Fibroblast of skin of back (primary cell): ENCODE measurements at regions not wholly inside any gene's neighbourhood (a gene's known extent, or its start where the extent isn't known, plus 50 kb on each side); places are given as distances from the start of the nearest gene placed in this dataset.

Experiments used
- DNase-seq: peaks from one replicate; pipeline ENCODE4 v3.0.0-alpha.2; 2013

GRCh38 chr2:71935262-71935848 is 212.3 kb downstream of the CYP26B1 start:
- DNase-seq, result peak; percentile 78

- DNase-seq, result peak; percentile 48
Observed at GRCh38 chr2:71934595-71935261, 212.9 kb downstream of the CYP26B1 start.

- no peak for DNase-seq
Observed at GRCh38 chr2:71934320-71934593, 213.4 kb downstream of the CYP26B1 start.

GRCh38 chr2:71933467-71934319 is 214.0 kb downstream of the CYP26B1 start:
- DNase-seq, result peak; percentile 53

DNA sequence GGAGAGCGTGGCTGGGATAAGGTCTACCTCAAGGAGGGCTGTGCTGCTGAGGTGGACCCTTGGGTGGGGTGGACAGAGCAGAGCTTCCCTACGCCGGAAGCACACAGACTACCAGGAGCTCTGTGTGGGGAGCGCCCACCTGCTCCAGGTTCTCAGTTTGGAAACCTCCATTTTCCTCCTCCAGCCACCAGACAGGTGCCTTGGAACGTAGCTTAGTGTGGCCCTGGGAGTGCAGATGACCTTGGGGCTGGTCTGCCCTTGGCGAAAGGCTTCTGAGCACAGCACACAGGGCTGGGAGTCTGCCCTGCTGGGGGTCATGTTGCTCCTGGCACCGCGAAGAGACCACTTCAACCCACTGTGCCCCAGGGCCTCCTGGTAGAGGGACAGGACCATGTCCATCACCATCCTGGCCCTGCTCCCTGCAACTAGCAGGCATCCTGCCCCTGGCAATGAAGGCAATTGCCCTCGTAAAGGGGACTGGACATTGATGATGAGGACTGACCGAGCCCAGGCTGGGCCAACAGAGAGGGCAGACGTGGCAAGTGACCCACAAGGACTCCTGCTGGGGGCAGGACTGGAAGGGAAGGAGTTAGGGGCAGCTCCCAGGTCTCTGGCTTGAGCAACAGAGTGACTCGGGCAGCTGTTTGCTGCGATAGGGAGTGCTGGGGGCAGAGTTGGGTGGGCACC is 214.7 kb downstream of the CYP26B1 start:
- no peak for DNase-seq

DNA sequence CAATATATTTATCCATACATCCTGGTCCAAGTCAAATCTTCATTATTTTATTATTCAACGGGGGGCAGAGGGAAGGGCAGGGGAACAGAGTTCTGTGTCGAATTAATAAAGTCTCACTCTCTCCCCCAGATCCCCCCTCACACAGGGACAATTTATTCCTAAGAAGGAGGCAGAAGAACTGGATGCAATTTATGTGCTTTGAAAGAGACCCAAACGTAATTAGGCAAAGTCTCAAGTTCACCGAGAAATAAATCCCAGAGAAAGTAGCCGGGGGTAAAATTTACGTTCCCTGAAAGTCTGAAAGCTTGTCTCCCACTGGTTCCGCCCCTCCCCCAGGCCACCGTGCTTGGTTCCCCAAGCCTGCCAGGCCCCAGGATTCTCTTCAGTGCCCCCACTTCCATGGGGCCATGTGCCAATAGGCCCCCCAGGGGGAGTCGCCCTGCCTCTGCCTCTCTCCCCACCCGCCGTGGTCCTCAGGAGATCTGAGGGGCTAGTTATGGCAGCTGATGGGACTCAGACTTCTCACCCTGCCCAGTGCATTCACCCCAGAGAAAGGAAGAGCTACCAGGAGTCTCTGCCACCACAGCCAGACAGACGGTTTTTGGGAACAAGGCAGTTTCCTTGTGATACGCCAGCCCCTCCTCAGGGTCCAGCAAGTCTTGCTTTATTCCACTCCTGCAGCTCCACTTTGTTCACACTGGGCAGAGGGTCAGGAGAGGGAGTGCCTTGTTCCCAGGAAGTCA is 215.5 kb downstream of the CYP26B1 start:
- DNase-seq, result no peak

DNA sequence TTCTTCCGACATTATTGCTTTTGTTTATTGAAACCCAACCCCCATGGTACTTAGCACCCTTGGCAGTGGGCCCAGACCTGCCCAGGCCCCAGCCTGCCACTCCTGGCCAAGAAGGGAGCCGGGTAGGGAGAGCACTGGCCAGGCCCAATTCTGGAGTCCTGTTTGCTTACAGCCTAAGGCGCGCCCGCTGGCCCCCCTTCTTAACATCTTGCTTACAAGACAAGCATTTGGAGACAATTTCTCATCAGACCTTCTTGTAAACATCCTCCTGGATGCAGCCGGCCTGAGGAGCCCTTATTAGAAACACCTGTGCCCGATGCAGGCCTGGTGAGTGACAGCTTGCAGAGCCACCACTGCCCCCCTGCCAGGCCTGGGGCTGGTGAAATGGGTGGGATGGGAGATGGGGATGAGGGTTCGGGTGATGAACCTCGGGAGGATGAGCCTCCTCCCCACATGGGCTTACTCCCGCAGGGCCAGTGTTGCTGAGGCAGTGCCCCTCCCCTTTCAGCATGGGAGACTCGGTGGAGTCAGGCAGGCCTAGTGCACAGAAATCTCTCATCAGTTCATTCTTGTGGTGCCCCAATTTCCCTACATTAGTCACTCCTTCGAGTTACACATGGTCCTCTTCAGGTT is 217.5 kb downstream of the CYP26B1 start:
- peak; percentile 34 for DNase-seq

DNA sequence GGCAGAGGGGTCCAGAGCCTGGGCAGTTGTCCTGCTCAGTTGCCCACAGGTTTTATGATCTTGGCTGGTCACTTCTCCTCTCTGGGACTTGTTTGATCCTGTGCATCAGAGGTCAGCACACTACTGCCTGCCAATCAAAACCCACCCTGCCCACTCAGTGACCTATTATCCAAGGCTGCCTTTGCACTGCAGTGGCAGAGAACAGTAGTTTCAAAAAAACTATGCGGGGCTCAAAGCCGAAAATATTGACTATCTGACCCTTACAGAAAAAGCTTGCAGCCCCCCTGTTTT is 218.2 kb downstream of the CYP26B1 start:
- no peak for DNase-seq

- DNase-seq, result no peak
Observed at GRCh38 chr2:71928734-71929481, 218.8 kb downstream of the CYP26B1 start.

DNA sequence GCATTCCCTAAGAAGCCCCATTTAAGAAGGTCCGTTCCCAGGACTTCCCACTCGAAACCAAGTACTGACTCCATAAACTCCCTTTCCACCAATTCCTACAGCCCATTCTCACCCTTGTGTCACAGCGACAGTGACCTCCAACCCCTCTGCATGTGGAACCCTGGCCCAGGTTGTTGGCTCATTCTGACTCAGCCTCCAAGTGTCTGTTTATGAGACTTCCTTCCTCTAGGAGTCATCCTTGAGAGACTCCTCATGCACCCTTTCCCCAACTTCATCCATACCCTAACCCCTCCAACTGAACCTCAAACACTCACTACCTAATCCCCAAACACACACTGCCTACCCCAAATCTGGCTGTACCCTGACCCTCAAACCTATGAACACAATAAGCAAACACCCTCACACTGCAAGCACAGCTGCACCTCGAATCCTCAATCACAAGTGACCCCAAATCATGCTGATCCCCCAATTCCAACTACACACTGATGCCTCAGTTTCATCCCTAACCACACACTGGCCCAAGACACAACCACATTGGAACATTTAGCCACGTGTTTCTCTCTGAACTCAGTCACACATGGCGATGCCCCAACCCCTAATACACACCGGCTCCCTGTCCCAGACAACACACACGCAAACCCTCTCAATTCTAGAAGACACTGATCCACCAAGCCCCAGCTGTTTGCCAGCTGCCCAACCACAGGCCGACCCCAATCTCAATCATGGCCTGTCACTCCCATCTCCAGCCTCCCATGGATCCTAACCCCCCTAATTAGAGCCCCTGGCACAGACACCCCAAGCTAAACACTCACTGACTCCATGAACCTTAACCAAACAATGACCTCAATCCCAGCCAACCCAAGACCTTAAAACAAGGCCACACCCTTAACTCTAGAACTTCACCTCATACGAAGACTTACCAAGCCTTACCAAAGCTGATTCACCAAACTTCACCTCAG is 219.6 kb downstream of the CYP26B1 start:
- no peak for DNase-seq

DNA sequence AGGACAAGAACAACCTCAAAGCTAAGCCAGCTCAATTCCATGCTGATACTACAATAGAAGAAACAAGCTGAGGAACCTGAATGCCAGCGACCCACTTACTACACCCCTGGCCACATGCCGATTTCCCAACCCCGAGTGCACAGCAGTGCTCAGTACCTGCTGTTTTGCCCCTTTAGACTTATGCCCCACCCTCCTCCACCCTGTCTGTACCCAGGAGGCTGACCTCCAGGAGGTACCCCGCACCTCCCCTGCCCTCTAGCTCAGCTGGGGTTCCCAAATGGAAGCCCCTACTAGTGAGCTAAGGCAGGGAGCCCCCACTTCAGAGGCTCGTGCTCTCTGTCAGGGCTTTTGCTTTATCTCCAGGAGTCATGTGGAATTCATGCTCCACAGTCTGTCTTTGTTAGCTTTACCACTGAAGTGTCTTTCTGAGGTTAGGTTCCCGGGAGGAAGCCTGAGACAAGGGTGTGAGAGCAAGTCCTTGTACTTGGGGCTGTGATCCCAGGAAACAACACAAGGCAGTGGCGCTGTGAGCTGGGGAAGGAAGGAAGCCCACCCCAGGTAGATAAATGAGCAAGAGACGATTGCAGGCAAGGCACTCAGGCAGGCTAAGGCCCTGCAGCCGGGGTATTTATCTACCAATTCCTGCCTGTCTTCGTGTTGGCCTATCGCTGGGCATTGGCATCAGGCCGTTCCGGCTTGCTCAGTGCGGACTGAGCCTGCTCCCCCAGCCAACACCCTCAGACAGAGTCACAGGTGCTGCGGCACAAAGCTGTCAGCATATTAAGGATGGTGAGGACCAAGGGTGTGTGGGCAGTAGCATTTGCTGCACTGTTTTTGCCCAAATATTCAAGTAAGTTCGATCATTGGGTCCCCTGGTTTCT is 220.5 kb downstream of the CYP26B1 start:
- DNase-seq, result no peak

- no peak for DNase-seq
Observed at GRCh38 chr2:71926089-71926447, 221.6 kb downstream of the CYP26B1 start.

DNA sequence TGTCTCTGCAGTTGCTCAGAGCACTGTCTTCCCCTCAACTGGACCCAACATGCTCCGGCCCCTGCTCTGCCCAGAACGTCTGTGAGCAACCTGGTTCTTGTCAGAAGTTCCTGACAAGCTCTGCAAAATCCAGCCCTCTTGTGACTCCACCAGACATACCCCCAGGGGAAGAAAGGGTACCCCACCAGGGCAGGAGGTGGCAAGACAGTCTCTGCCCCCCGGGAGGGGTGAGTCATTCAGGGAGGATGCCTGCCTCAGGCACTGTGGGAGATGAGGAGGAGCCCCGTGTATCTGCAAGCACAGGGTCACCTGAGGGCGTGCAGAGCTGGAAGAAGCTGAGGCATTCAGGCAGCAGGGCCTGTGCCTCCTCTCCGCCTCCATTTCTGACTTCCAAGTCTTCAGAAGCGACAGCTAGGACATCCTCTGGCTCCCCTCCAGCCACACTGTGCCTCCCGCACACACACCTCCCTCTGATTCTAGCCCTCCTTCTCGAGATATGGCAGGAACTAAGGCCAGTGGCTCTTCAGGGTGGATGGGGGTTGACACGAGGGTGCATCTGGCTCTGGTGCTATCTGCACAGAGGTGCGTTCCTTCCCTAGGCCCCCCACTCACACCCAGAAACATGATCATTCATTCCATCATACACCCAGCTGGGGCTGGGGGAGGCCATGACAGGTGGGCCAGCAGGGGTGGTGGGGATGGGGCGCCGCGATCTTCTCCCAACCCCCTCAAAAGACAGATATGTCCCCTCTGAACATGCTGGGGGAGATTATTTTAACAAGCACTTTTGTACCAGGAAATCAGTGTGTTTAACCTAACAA is 222.2 kb downstream of the CYP26B1 start:
- DNase-seq, result peak; percentile 61

DNA sequence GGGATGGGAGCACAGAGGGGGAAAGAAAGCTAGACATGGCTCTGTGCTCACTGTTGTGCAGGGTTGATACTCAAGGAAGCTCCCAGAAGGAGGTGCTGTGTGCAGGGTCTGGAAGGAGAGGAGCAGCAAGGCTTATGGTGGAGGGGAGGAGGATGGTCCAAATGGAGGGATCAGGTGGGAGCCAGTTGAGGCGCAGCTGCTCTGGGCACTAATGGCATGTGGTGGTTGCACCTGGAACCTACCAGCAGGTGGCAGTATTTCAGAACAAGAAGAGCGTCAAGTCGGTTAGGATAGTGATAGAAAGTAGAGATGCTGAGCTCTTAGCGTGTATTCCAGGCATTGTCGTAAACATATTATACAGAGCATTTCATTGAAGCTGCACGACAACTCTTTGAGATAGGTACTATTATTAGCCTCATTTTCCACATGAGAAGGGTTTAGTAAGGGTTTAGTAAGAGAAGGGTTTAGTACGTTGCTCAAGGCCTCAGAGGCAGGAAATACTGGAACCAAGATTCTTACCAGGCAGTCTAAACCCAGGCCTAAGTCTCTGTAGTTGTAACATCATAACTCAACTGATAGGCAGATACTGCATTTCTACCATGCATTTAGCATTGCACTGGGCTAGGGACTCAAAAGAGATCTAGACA is 223.7 kb downstream of the CYP26B1 start:
- peak; percentile 48 for DNase-seq

DNA sequence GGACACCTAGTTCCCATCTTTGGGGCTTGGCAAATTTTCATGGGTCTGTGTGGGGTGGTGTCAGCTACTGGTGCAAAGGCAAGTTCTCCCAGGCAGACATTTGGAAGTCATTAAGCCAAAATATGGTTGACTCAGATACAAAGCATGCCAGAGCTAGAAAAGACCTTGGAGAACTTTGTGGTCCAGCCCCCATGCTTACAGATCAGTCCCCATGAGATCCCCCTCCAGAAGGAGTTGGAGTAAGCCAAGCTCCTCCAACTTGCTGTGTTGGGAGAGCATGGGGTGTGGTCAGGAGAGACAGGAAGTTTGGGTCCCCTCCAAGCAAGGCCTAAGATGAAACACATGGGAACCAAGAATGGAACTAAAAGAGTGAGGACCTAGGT is 224.5 kb downstream of the CYP26B1 start:
- peak; percentile 92 for DNase-seq

DNA sequence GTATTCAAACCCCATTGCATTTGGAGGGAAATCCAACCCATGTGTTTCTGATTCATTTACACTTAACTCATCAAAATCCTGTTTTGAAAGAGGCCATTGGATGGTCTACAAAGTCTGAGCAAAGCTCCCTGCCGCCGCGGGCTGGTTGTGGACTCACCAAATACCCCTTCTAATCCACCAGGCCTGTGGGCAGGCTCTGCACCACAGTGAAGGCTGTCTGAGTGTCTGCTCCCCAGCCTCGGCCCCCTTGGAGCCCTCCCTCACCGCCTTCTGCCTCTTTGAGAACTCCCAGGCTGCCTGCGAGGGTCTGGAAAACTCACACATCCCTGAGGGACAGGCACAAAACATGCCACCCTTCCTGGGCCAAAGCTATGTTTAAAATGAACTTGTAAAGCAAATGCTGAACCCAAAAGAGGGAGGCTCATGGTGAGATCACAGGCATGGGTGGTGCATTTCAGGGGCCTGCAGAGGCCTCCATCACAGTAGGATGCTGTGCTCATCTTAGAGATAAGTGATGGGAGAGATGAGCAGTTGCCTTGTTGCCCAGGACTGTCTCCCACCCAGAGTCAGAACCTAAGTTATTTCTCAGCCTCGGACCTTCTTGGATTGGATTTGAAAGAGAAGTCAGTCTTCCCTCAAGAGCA is 225.0 kb downstream of the CYP26B1 start:
- DNase-seq, result peak; percentile 32

GRCh38 chr2:71922091-71922490 is 225.6 kb downstream of the CYP26B1 start:
- DNase-seq, result no peak
